HCT116 (cell line): ENCODE measurements at regions not wholly inside any gene's neighbourhood (a gene's known extent, or its start where the extent isn't known, plus 50 kb on each side); places are given as distances from the start of the nearest gene placed in this dataset.

Experiments used
- ATAC-seq: fragments of 200-7000 bp; cut with Tn5 transposase; 2 replicates; pipeline ENCODE4 v1.9.1; 2020; ENCODE audit warnings: mild to moderate bottlenecking, moderate library complexity
- BruUV-seq: library from RNA; stranded (reverse); fragments of 400-500 nt; replicated peaks from 2 replicates; lab custom pipeline; 2021; lab: Mats Ljungman, UMichigan
- CTCF ChIA-PET: fragments of 300-600 bp; sonication (Branson Sonifier 250); formaldehyde crosslinking; loops from one replicate; lab custom pipeline; 2021; ENCODE audit warnings: antibody characterized with exemption; lab: Charles Lee
- POLR2A ChIA-PET: fragments of 300-600, 350-600 bp; sonication (Branson Sonifier 250); formaldehyde crosslinking; loops from one replicate; lab custom pipeline; 2021; ENCODE audit warnings: antibody characterized with exemption; lab: Charles Lee
- RAD21 ChIA-PET, 2 experiments: fragments of 300-600 bp; sonication (Branson Sonifier 250); formaldehyde crosslinking; loops; one replicate each; lab custom pipeline; 2023; ENCODE audit warnings: low total read pairs in 2 of 2; ENCODE audit not compliant: uncharacterized antibody in 2 of 2, unreplicated experiment in 2 of 2, low non-redundant PET in 1 of 2; lab: Charles Lee
- DNase-seq: peaks from one replicate; pipeline ENCODE4 v3.0.0-alpha.2; 2010; ENCODE audit warnings: low read depth, low spot score
- H2AFZ ChIP-seq: fragments of 200-600 bp; shearing (Covaris generic), sonication (generic); 2 replicates; pipeline ENCODE4 v1.6.1; 2017; ENCODE audit warnings: low read depth, mixed run types, mixed read lengths, antibody characterized with exemption, low read length; ENCODE audit not compliant: poor library complexity, severe bottlenecking
- H3K27ac ChIP-seq: 2 replicates; pipeline ENCODE4 v1.5.1; 2012; ENCODE audit warnings: low read depth, low read length
- H3K27me3 ChIP-seq: fragments of 200-600 bp; sonication (generic); 2 replicates; pipeline ENCODE4 v1.6.1; 2016; ENCODE audit warnings: mixed run types, low read length, mixed read lengths; ENCODE audit not compliant: insufficient read depth
- H3K36me3 ChIP-seq, 2 experiments: fragments of 200-500 bp in 1 of 2; fragments of 200-600 bp in 1 of 2; sonication (Bioruptor generic) in 1 of 2; sonication (generic) in 1 of 2; 2 replicates each; pipeline versions ENCODE4 v1.5.1 to v1.6.1; 2014 to 2016; ENCODE audit warnings: low read length in 2 of 2, inconsistent platforms in 1 of 2, mixed read lengths in 1 of 2, mixed run types in 1 of 2; ENCODE audit not compliant: insufficient read depth in 2 of 2, control insufficient read depth in 1 of 2
- H3K4me1 ChIP-seq, 2 experiments: fragments of 200-600 bp in 1 of 2; sonication (generic) in 1 of 2; 2 replicates each; pipeline versions ENCODE4 v1.5.1 to v1.6.1; 2012 to 2017; ENCODE audit warnings: low read length in 2 of 2, inconsistent platforms in 1 of 2, mild to moderate bottlenecking in 1 of 2, mixed read lengths in 1 of 2, mixed run types in 1 of 2, moderate library complexity in 1 of 2; ENCODE audit not compliant: insufficient read depth in 2 of 2, control insufficient read depth in 1 of 2
- H3K4me2 ChIP-seq: fragments of 200-600 bp; sonication (generic); 2 replicates; pipeline ENCODE4 v1.6.1; 2017; ENCODE audit warnings: mixed run types, low read length, mixed read lengths
- H3K4me3 ChIP-seq, 2 experiments: fragments of 200-600 bp in 1 of 2; sonication (generic) in 1 of 2; replicated peaks in 1 of 2; 2 replicates each; pipeline ENCODE4 v1.5.1; 2011 to 2016; ENCODE audit warnings: low read length in 2 of 2, control low read depth in 1 of 2, low read depth in 1 of 2, mild to moderate bottlenecking in 1 of 2, mixed read lengths in 1 of 2, mixed run types in 1 of 2
- H3K79me2 ChIP-seq: fragments of 200-600 bp; sonication (generic); 2 replicates; pipeline ENCODE4 v1.6.1; 2017; ENCODE audit warnings: mild to moderate bottlenecking, mixed run types, low read length, moderate library complexity, mixed read lengths; ENCODE audit not compliant: insufficient read depth
- H3K9ac ChIP-seq: fragments of 200-600 bp; sonication (generic); 2 replicates; pipeline ENCODE4 v1.6.1; 2016; ENCODE audit warnings: low read length, mixed read lengths
- H3K9me2 ChIP-seq: fragments of 200-600 bp; sonication (generic), shearing (Covaris generic); 2 replicates; pipeline ENCODE4 v1.6.1; 2017; ENCODE audit warnings: mixed run types, mild to moderate bottlenecking, moderate library complexity; ENCODE audit not compliant: insufficient read depth
- H3K9me3 ChIP-seq, 2 experiments: fragments of 200-500 bp in 1 of 2; fragments of 200-600 bp in 1 of 2; sonication (Bioruptor generic) in 1 of 2; sonication (generic) in 1 of 2; 2 replicates each; pipeline ENCODE4 v1.6.1; 2014 to 2017; ENCODE audit warnings: low read length in 2 of 2, mixed read lengths in 2 of 2, inconsistent platforms in 1 of 2, low read depth in 1 of 2, mild to moderate bottlenecking in 1 of 2, mixed run types in 1 of 2, moderate library complexity in 1 of 2; ENCODE audit not compliant: control insufficient read depth in 1 of 2, insufficient read depth in 1 of 2
- H4K20me1 ChIP-seq: fragments of 200-600 bp; sonication (generic), shearing (Covaris generic); 2 replicates; pipeline ENCODE4 v1.6.1; 2017; ENCODE audit warnings: mixed run types, mild to moderate bottlenecking, moderate library complexity; ENCODE audit not compliant: insufficient read depth
- CEBPB ChIP-seq: IDR thresholded peaks from 2 replicates; pipeline ENCODE4 v1.6.1; 2012; ENCODE audit warnings: low read depth
- EGR1 ChIP-seq: IDR thresholded peaks from 2 replicates; pipeline ENCODE4 v1.6.1; 2012; ENCODE audit warnings: low read depth
- ELF1 ChIP-seq: IDR thresholded peaks from 2 replicates; pipeline ENCODE4 v1.6.1; 2012; ENCODE audit warnings: low read depth, borderline replicate concordance
- EZH2 ChIP-seq: fragments of 200-600 bp; sonication (generic); IDR thresholded peaks from 2 replicates; pipeline ENCODE4 v1.6.1; 2017; ENCODE audit warnings: antibody characterized with exemption, mixed run types
- EZH2phosphoT487 ChIP-seq: fragments of 200-600 bp; IDR thresholded peaks from 2 replicates; pipeline ENCODE4 v1.6.1; 2018; ENCODE audit warnings: antibody characterized with exemption, borderline replicate concordance
- JUND ChIP-seq: IDR thresholded peaks from 2 replicates; pipeline ENCODE4 v1.6.1; 2012
- POLR2A ChIP-seq: IDR thresholded peaks from 2 replicates; pipeline ENCODE4 v1.7.0; 2011; ENCODE audit warnings: borderline replicate concordance; ENCODE audit not compliant: insufficient read depth, insufficient read length; ENCODE audit errors: extremely low read depth
- POLR2AphosphoS5 ChIP-seq: IDR thresholded peaks from 2 replicates; pipeline ENCODE4 v1.6.1; 2011; ENCODE audit warnings: mild to moderate bottlenecking, low read depth, low read length, moderate library complexity
- SIN3A ChIP-seq: IDR thresholded peaks from 2 replicates; pipeline ENCODE4 v1.6.1; 2012; ENCODE audit warnings: low read depth
- SRF ChIP-seq: IDR thresholded peaks from 2 replicates; pipeline ENCODE4 v1.6.1; 2012; ENCODE audit warnings: low read depth
- TCF7L2 ChIP-seq: IDR thresholded peaks from 2 replicates; pipeline ENCODE4 v1.7.0; 2011; ENCODE audit warnings: borderline replicate concordance, inconsistent platforms; ENCODE audit not compliant: insufficient read depth, insufficient read length; ENCODE audit errors: extremely low read depth
- YY1 ChIP-seq: IDR thresholded peaks from 2 replicates; pipeline ENCODE4 v1.6.1; 2011; ENCODE audit warnings: low read length, low read depth, moderate library complexity, mild to moderate bottlenecking; ENCODE audit not compliant: insufficient replicate concordance; ENCODE audit errors: extremely low read depth
- ZNF274 ChIP-seq: fragments of 200-500 bp; sonication (Bioruptor generic); IDR thresholded peaks from 2 replicates; pipeline ENCODE4 v1.6.1; 2014; ENCODE audit warnings: mild to moderate bottlenecking, low read depth, low read length, inconsistent platforms
- intact Hi-C: fragments of 100-400 bp; cut with micrococcal nuclease; formaldehyde crosslinking; loops from 2 replicates; pipeline ENCODE4 v1.10.0; 2022
- TF ChIP-seq, protein P1 (sequence below): IDR thresholded peaks from 2 replicates; pipeline ENCODE4 v1.6.1; 2012
- TF ChIP-seq, protein P2 (sequence below), 3 experiments: fragments of 200-600 bp in 1 of 3; sonication (generic) in 1 of 3; IDR thresholded peaks in 2 of 3; conservative IDR thresholded peaks in 1 of 3; 2 replicates each; pipeline ENCODE4 v1.5.1; 2012 to 2017; ENCODE audit warnings: low read depth in 2 of 3, low read length in 2 of 3, antibody characterized with exemption in 1 of 3, borderline replicate concordance in 1 of 3, control low read depth in 1 of 3, mild to moderate bottlenecking in 1 of 3, mixed read lengths in 1 of 3, mixed run types in 1 of 3, moderate library complexity in 1 of 3; ENCODE audit not compliant: insufficient read depth in 1 of 3
- TF ChIP-seq, protein P3 (sequence below): IDR thresholded peaks from 2 replicates; pipeline ENCODE4 v1.6.1; 2011; ENCODE audit warnings: mild to moderate bottlenecking, low read length, moderate library complexity; ENCODE audit not compliant: insufficient replicate concordance; ENCODE audit errors: extremely low read depth
- TF ChIP-seq, protein P4 (sequence below): IDR thresholded peaks from 2 replicates; pipeline ENCODE4 v1.6.1; 2012
- TF ChIP-seq, protein P5 (sequence below): IDR thresholded peaks from 2 replicates; pipeline ENCODE4 v1.6.1; 2012; ENCODE audit warnings: low read depth

DNA sequence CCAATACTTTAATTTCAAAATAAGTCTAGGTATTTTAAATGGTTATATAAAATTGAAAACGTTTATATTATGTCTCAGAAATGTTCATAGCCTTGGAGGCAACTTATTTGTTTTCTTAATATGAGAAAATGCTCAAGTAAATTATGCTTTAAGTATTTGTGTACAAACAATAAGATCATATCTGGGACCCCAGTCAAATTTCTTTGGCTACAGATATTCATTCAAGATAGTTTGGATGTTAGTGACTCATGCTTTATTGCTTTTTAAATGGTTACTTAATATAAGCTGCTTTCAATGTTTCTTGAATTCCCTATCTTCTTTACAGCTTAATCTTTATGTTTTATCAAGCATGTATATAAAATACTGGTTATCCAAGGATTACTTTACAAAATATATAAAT lies 291.3 kb downstream of the KCNC2 start:
- ChIA-PET POLR2A (no interaction called here), RAD21 (no interaction called here), CTCF (interaction anchor here (1.6 kb wide), 1 partner anchor 15 kb away, joined by 7 read pairs; no protein-coding TSS in a partner anchor)
- Histone ChIP-seq H3K27me3 (no peaks in the 10 kb centered on the region), H3K79me2 (no peaks in the 10 kb centered on the region), H3K9ac (no peak overlapping the region), H3K4me1 (no peaks in the 10 kb centered on the region), H3K9me3 (no peaks in the 10 kb centered on the region), H3K4me3 (no peak overlapping the region), H3K9me2 (no peaks in the 10 kb centered on the region), H3K4me2 (no peak overlapping the region), H2AFZ (no peak overlapping the region), H4K20me1 (no peaks in the 10 kb centered on the region), H3K27ac (no peak overlapping the region), H3K36me3 (no peaks in the 10 kb centered on the region)
- no peak for ATAC-seq
- TF ChIP-seq TCF7L2 (no peak), SRF (no peak), CEBPB (no peak), JUND (no peak), EZH2phosphoT487 (no peak), POLR2A (no peak), ELF1 (no peak), SIN3A (no peak), EGR1 (no peak), YY1 (no peak), ZNF274 (no peak), POLR2AphosphoS5 (no peak), EZH2 (no peak)
- TF ChIP-seq, protein P1, sequence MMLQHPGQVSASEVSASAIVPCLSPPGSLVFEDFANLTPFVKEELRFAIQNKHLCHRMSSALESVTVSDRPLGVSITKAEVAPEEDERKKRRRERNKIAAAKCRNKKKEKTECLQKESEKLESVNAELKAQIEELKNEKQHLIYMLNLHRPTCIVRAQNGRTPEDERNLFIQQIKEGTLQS: no peak
- TF ChIP-seq, protein P2, sequence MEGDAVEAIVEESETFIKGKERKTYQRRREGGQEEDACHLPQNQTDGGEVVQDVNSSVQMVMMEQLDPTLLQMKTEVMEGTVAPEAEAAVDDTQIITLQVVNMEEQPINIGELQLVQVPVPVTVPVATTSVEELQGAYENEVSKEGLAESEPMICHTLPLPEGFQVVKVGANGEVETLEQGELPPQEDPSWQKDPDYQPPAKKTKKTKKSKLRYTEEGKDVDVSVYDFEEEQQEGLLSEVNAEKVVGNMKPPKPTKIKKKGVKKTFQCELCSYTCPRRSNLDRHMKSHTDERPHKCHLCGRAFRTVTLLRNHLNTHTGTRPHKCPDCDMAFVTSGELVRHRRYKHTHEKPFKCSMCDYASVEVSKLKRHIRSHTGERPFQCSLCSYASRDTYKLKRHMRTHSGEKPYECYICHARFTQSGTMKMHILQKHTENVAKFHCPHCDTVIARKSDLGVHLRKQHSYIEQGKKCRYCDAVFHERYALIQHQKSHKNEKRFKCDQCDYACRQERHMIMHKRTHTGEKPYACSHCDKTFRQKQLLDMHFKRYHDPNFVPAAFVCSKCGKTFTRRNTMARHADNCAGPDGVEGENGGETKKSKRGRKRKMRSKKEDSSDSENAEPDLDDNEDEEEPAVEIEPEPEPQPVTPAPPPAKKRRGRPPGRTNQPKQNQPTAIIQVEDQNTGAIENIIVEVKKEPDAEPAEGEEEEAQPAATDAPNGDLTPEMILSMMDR (IDR thresholded peaks at IDR 0.05 in 2 of 3, conservative IDR thresholded peaks at IDR 0.05 in 1 of 3; ENCODE audit: borderline replicate concordance in 1 of 3, insufficient read depth in 1 of 3, low read depth in 2 of 3, low read length in 2 of 3): no peak
- TF ChIP-seq, protein P3, sequence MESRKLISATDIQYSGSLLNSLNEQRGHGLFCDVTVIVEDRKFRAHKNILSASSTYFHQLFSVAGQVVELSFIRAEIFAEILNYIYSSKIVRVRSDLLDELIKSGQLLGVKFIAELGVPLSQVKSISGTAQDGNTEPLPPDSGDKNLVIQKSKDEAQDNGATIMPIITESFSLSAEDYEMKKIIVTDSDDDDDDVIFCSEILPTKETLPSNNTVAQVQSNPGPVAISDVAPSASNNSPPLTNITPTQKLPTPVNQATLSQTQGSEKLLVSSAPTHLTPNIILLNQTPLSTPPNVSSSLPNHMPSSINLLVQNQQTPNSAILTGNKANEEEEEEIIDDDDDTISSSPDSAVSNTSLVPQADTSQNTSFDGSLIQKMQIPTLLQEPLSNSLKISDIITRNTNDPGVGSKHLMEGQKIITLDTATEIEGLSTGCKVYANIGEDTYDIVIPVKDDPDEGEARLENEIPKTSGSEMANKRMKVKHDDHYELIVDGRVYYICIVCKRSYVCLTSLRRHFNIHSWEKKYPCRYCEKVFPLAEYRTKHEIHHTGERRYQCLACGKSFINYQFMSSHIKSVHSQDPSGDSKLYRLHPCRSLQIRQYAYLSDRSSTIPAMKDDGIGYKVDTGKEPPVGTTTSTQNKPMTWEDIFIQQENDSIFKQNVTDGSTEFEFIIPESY: no peak
- TF ChIP-seq, protein P4, sequence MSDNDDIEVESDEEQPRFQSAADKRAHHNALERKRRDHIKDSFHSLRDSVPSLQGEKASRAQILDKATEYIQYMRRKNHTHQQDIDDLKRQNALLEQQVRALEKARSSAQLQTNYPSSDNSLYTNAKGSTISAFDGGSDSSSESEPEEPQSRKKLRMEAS: no peak
- TF ChIP-seq, protein P5, sequence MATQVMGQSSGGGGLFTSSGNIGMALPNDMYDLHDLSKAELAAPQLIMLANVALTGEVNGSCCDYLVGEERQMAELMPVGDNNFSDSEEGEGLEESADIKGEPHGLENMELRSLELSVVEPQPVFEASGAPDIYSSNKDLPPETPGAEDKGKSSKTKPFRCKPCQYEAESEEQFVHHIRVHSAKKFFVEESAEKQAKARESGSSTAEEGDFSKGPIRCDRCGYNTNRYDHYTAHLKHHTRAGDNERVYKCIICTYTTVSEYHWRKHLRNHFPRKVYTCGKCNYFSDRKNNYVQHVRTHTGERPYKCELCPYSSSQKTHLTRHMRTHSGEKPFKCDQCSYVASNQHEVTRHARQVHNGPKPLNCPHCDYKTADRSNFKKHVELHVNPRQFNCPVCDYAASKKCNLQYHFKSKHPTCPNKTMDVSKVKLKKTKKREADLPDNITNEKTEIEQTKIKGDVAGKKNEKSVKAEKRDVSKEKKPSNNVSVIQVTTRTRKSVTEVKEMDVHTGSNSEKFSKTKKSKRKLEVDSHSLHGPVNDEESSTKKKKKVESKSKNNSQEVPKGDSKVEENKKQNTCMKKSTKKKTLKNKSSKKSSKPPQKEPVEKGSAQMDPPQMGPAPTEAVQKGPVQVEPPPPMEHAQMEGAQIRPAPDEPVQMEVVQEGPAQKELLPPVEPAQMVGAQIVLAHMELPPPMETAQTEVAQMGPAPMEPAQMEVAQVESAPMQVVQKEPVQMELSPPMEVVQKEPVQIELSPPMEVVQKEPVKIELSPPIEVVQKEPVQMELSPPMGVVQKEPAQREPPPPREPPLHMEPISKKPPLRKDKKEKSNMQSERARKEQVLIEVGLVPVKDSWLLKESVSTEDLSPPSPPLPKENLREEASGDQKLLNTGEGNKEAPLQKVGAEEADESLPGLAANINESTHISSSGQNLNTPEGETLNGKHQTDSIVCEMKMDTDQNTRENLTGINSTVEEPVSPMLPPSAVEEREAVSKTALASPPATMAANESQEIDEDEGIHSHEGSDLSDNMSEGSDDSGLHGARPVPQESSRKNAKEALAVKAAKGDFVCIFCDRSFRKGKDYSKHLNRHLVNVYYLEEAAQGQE: no peak
- no TSS peak for BruUV-seq
- intact Hi-C loops: no loop called here
- DNase-seq: no peak
